ENCODE measurements at regions not wholly inside any gene's neighbourhood (a gene's known extent, or its start where the extent isn't known, plus 50 kb on each side); places are given as distances from the start of the nearest gene placed in this dataset.

- no peaks in the 10 kb centered on the region for H3K9me3 Mint-ChIP-seq (ENCODE audit: low read depth)
- no peak for DNase-seq (ENCODE audit: low spot score)
- peaks cover 1% of the 10 kb centered on the region for H3K36me3 Mint-ChIP-seq (ENCODE audit: low read depth)
- no peak overlapping the region for H3K4me3 Mint-ChIP-seq (ENCODE audit: unreplicated experiment)
- H3K4me1 Mint-ChIP-seq (ENCODE audit: low read depth): peaks cover 37% of the 10 kb centered on the region
- no peak for TF ChIP-seq CTCF (IDR thresholded peaks at IDR 0.05)
- peak overlapping the region; percentile 18 for H3K27ac Mint-ChIP-seq (ENCODE audit: unreplicated experiment)
- no peaks in the 10 kb centered on the region for H3K27me3 Mint-ChIP-seq (ENCODE audit: low read depth)
Measured at GRCh38 chr3:177883957-177884356, 652.3 kb upstream of the KCNMB2 start.

GRCh38 chr3:177885063-177885462 is 651.2 kb upstream of the KCNMB2 start:
- no peak for TF ChIP-seq CTCF (IDR thresholded peaks at IDR 0.05)
- H3K36me3 Mint-ChIP-seq (ENCODE audit: low read depth): peaks cover 1% of the 10 kb centered on the region

GRCh38 chr3:177886501-177886900 is 649.7 kb upstream of the KCNMB2 start:
- Mint-ChIP-seq H3K9me3 (ENCODE audit: low read depth) (peaks cover 4% of the 10 kb centered on the region), H3K36me3 (ENCODE audit: low read depth) (peaks cover 1% of the 10 kb centered on the region), H3K27ac (ENCODE audit: unreplicated experiment) (no peak overlapping the region), H3K4me3 (ENCODE audit: unreplicated experiment) (no peak overlapping the region), H3K4me1 (ENCODE audit: low read depth) (peaks cover 46% of the 10 kb centered on the region), H3K27me3 (ENCODE audit: low read depth) (no peaks in the 10 kb centered on the region)
- no peak for TF ChIP-seq CTCF (IDR thresholded peaks at IDR 0.05)
- no peak for DNase-seq (ENCODE audit: low spot score)

More at GRCh38 chr3:177885063-177885462, 651.2 kb upstream of the KCNMB2 start:
- Mint-ChIP-seq H3K9me3 (ENCODE audit: low read depth) (peaks cover 4% of the 10 kb centered on the region), H3K4me3 (ENCODE audit: unreplicated experiment) (no peak overlapping the region), H3K27ac (ENCODE audit: unreplicated experiment) (no peak overlapping the region), H3K27me3 (ENCODE audit: low read depth) (no peaks in the 10 kb centered on the region), H3K4me1 (ENCODE audit: low read depth) (peaks cover 41% of the 10 kb centered on the region)
- no peak for DNase-seq (ENCODE audit: low spot score)

- TF ChIP-seq CTCF (IDR thresholded peaks at IDR 0.05): no peak
- Mint-ChIP-seq H3K4me1 (ENCODE audit: low read depth) (peaks cover 46% of the 10 kb centered on the region), H3K27me3 (ENCODE audit: low read depth) (no peaks in the 10 kb centered on the region), H3K4me3 (ENCODE audit: unreplicated experiment) (no peak overlapping the region), H3K36me3 (ENCODE audit: low read depth) (peaks cover 1% of the 10 kb centered on the region), H3K9me3 (ENCODE audit: low read depth) (peaks cover 4% of the 10 kb centered on the region), H3K27ac (ENCODE audit: unreplicated experiment) (no peak overlapping the region)
- no peak for DNase-seq (ENCODE audit: low spot score)
Measured at GRCh38 chr3:177887475-177887874, 648.8 kb upstream of the KCNMB2 start.

GRCh38 chr3:177889161-177889560 is 647.1 kb upstream of the KCNMB2 start:
- no peak for DNase-seq (ENCODE audit: low spot score)
- Mint-ChIP-seq H3K4me3 (ENCODE audit: unreplicated experiment) (no peak overlapping the region), H3K27me3 (ENCODE audit: low read depth) (no peaks in the 10 kb centered on the region), H3K9me3 (ENCODE audit: low read depth) (peaks cover 7% of the 10 kb centered on the region), H3K4me1 (ENCODE audit: low read depth) (peaks cover 49% of the 10 kb centered on the region), H3K36me3 (ENCODE audit: low read depth) (peaks cover 1% of the 10 kb centered on the region), H3K27ac (ENCODE audit: unreplicated experiment) (peak overlapping the region; percentile 85)
- no peak for TF ChIP-seq CTCF (IDR thresholded peaks at IDR 0.05)

All from chondrocyte (in vitro differentiated cells).